Mesodermal cell (in vitro differentiated cells): ENCODE measurements at regions not wholly inside any gene's neighbourhood (a gene's known extent, or its start where the extent isn't known, plus 50 kb on each side); places are given as distances from the start of the nearest gene placed in this dataset.
"Not testable (repeated sequence)": the region's sequence is repeated elsewhere in the genome, so short reads cannot be mapped to it uniquely, and the experiment has no call there.

Experiments used
- H3K27ac ChIP-seq: 2 replicates; pipeline ENCODE4 v1.7.0; 2013; ENCODE audit warnings: mild to moderate bottlenecking, low read depth, low read length, moderate library complexity; ENCODE audit not compliant: severe bottlenecking
- H3K36me3 ChIP-seq: 2 replicates; pipeline ENCODE4 v1.7.1; 2013; ENCODE audit warnings: mild to moderate bottlenecking, low read length, moderate library complexity; ENCODE audit not compliant: control insufficient read depth, insufficient read depth
- H3K4me1 ChIP-seq: one replicate; pipeline ENCODE4 v1.7.1; 2013; ENCODE audit warnings: mild to moderate bottlenecking, low read length; ENCODE audit not compliant: insufficient read depth, control insufficient read depth, poor library complexity, severe bottlenecking
- H3K4me3 ChIP-seq: 2 replicates; pipeline ENCODE4 v1.7.0; 2013; ENCODE audit warnings: low read length, control low read depth, mild to moderate bottlenecking; ENCODE audit not compliant: insufficient read depth, poor library complexity, severe bottlenecking; ENCODE audit errors: extremely low read depth
- H3K9me3 ChIP-seq: 2 replicates; pipeline ENCODE4 v1.7.1; 2013; ENCODE audit warnings: mild to moderate bottlenecking, low read length, moderate library complexity; ENCODE audit not compliant: control insufficient read depth
- WGBS, 2 experiments: methylation state at CpG; one replicate each; pipeline ENCODE4 v1.1.5; 2013; ENCODE audit warnings: missing lambda C conversion rate in 2 of 2; ENCODE audit not compliant: insufficient coverage in 2 of 2; 5-methylcytosine and 5-hydroxymethylcytosine counted together

GRCh38 chr21:35529171-35529863, 480.2 kb upstream of the RUNX1 start:
- Histone ChIP-seq H3K36me3 (no peaks in the 10 kb centered on the region), H3K27ac (no peak overlapping the region), H3K4me3 (no peak overlapping the region), H3K4me1 (no peaks in the 10 kb centered on the region), H3K9me3 (no peaks in the 10 kb centered on the region)
- WGBS, 2 experiments, result 83 to 91% methylated on average over 1 of the region's 7 CpGs

- Histone ChIP-seq H3K4me3 (no peak overlapping the region), H3K27ac (no peak overlapping the region), H3K4me1 (no peaks in the 10 kb centered on the region), H3K9me3 (no peaks in the 10 kb centered on the region), H3K36me3 (no peaks in the 10 kb centered on the region)
- WGBS, 2 experiments, result 90 to 91% methylated on average over 12 to 14 of the region's 18 CpGs
Observed at GRCh38 chr21:35528116-35529042, 479.3 kb upstream of the RUNX1 start.

GRCh38 chr21:35527358-35527757, 478.3 kb upstream of the RUNX1 start:
- H3K4me1 ChIP-seq, result no peaks in the 10 kb centered on the region
- H3K27ac ChIP-seq, result no peak overlapping the region
- 100% methylated on average over 1 of the region's 1 CpG; no CpG with 5 or more reads in 1 of the 2 experiments for WGBS, 2 experiments

GRCh38 chr21:35525443-35525842, 476.3 kb upstream of the RUNX1 start:
- Histone ChIP-seq H3K27ac (no peak overlapping the region), H3K9me3 (no peaks in the 10 kb centered on the region), H3K4me1 (no peaks in the 10 kb centered on the region), H3K36me3 (no peaks in the 10 kb centered on the region), H3K4me3 (no peak overlapping the region)
- 74 to 94% methylated on average over 2 of the region's 2 CpGs for WGBS, 2 experiments

More at GRCh38 chr21:35527358-35527757, 478.3 kb upstream of the RUNX1 start:
- no peaks in the 10 kb centered on the region for H3K9me3 ChIP-seq
- H3K36me3 ChIP-seq, result no peaks in the 10 kb centered on the region
- H3K4me3 ChIP-seq, result no peak overlapping the region

- no peaks in the 10 kb centered on the region for H3K36me3 ChIP-seq
- no peak overlapping the region for H3K4me3 ChIP-seq
- H3K9me3 ChIP-seq, result no peaks in the 10 kb centered on the region
- WGBS, 2 experiments, result 92 to 94% methylated on average over 5 to 8 of the region's 10 CpGs
- H3K4me1 ChIP-seq, result no peaks in the 10 kb centered on the region
- no peak overlapping the region for H3K27ac ChIP-seq
Observed at GRCh38 chr21:35521852-35522505, 472.9 kb upstream of the RUNX1 start.

GRCh38 chr21:35521293-35521692, 472.2 kb upstream of the RUNX1 start:
- no peaks in the 10 kb centered on the region for H3K9me3 ChIP-seq
- H3K4me1 ChIP-seq, result no peaks in the 10 kb centered on the region
- no peak overlapping the region for H3K4me3 ChIP-seq
- H3K36me3 ChIP-seq, result no peaks in the 10 kb centered on the region
- no peak overlapping the region for H3K27ac ChIP-seq
- 79 to 85% methylated on average over 3 to 4 of the region's 4 CpGs for WGBS, 2 experiments

- H3K27ac ChIP-seq, result no peak overlapping the region
- no CpG with 5 or more reads among the region's 1 CpG for WGBS, 2 experiments
- no peak overlapping the region for H3K4me3 ChIP-seq
- no peaks in the 10 kb centered on the region for H3K4me1 ChIP-seq
- H3K36me3 ChIP-seq, result no peaks in the 10 kb centered on the region
- no peaks in the 10 kb centered on the region for H3K9me3 ChIP-seq
Observed at GRCh38 chr21:35520856-35521255, 471.8 kb upstream of the RUNX1 start.

- Histone ChIP-seq H3K4me1 (no peaks in the 10 kb centered on the region), H3K36me3 (no peaks in the 10 kb centered on the region), H3K4me3 (no peak overlapping the region), H3K9me3 (no peaks in the 10 kb centered on the region), H3K27ac (no peak overlapping the region)
- 75 to 76% methylated on average over 6 of the region's 8 CpGs for WGBS, 2 experiments
Observed at GRCh38 chr21:35520302-35520701, 471.2 kb upstream of the RUNX1 start.

GRCh38 chr21:35517865-35518264, 468.8 kb upstream of the RUNX1 start:
- no peaks in the 10 kb centered on the region for H3K4me1 ChIP-seq
- no peak overlapping the region for H3K27ac ChIP-seq
- no peak overlapping the region for H3K4me3 ChIP-seq
- WGBS, 2 experiments, result 82% methylated on average over 4 to 5 of the region's 6 CpGs
- no peaks in the 10 kb centered on the region for H3K36me3 ChIP-seq
- H3K9me3 ChIP-seq, result no peaks in the 10 kb centered on the region

- not testable (repeated sequence) for H3K27ac ChIP-seq, H3K36me3 ChIP-seq, H3K9me3 ChIP-seq, H3K4me3 ChIP-seq, H3K4me1 ChIP-seq
- WGBS, 2 experiments, result no CpG with 5 or more reads among the region's 2 CpGs
Observed at GRCh38 chr21:35516292-35516691, 467.2 kb upstream of the RUNX1 start.
